ENCODE measurements at regions not wholly inside any gene's neighbourhood (a gene's known extent, or its start where the extent isn't known, plus 50 kb on each side); places are given as distances from the start of the nearest gene placed in this dataset.

DNA sequence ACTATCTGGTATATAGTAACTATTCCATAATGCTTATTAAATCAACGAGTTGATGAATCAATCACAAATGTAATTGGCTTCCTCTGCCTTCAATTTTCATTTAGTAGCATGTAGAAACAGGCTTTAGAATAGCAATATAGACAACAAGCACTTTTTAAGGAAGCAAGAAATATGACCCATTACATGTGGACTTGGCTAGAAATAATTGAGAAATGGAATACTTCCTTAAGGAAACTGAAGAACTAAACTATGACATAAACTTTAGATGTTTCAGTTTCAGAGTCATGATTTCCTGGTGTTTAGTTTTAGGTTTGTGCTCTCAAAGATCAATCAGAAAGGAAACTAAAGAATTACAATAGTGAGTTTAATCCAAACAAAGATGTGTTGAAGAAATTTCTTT, 443.8 kb downstream of the MBD2 start:
- no peak for TF ChIP-seq CTCF (IDR thresholded peaks at IDR 0.05; ENCODE audit: borderline replicate concordance, insufficient read depth, low read depth, low read length)
- H3K4me3 ChIP-seq (ENCODE audit: low read depth, low read length): no peak overlapping the region

DNA sequence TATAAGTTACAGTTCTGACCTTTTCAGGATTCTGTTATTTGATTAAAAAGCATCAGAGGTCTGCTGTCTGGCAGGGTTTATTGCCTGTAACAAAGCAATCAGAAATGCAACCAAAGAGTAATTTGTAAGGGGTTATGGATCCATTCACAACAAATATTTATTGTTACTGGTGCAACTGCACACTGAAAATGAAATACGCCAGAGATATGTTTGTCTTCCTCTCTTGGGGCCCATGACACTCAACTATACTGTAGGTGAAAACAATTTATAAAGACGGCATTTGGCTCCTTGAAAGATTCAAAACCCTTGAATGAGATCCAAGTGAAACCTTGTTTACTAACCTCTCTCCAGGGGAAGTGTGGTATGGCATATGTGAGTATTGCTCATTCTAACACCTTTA, 452.2 kb downstream of the MBD2 start:
- TF ChIP-seq CTCF (IDR thresholded peaks at IDR 0.05; ENCODE audit: borderline replicate concordance, insufficient read depth, low read depth, low read length): no peak
- H3K4me3 ChIP-seq (ENCODE audit: low read depth, low read length): no peak overlapping the region

GRCh38 chr18:53771664-53772063, 452.8 kb downstream of the MBD2 start:
- no peak for TF ChIP-seq CTCF (IDR thresholded peaks at IDR 0.05; ENCODE audit: borderline replicate concordance, insufficient read depth, low read depth, low read length)
- no peak overlapping the region for H3K4me3 ChIP-seq (ENCODE audit: low read depth, low read length)

GRCh38 chr18:53765211-53765610, 459.3 kb downstream of the MBD2 start:
- no peak for TF ChIP-seq CTCF (IDR thresholded peaks at IDR 0.05; ENCODE audit: borderline replicate concordance, insufficient read depth, low read depth, low read length)
- H3K4me3 ChIP-seq (ENCODE audit: low read depth, low read length): no peak overlapping the region

DNA sequence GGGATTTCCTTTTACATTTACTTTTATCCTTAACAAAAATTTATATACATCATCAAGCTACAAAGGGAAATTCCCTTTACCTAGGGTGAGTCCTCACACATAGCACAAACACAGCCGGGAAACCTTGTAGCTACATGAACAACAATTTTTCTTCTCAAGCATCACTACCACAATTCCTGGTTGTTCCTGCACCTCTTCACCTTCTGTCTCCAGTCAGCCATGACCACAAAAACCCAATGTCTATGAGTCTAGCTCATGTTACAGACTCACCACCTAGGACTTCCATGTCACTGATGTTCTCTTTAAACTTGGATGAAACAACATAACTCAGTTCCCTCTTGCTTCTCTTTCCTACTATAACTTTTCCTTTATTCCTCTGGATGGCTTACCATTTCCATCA, 460.4 kb downstream of the MBD2 start:
- TF ChIP-seq CTCF (IDR thresholded peaks at IDR 0.05; ENCODE audit: borderline replicate concordance, insufficient read depth, low read depth, low read length): no peak
- H3K4me3 ChIP-seq (ENCODE audit: low read depth, low read length): no peak overlapping the region

GRCh38 chr18:53757328-53757727, 467.1 kb downstream of the MBD2 start:
- no peak for TF ChIP-seq CTCF (IDR thresholded peaks at IDR 0.05; ENCODE audit: borderline replicate concordance, insufficient read depth, low read depth, low read length)
- H3K4me3 ChIP-seq (ENCODE audit: low read depth, low read length): no peak overlapping the region

GRCh38 chr18:53756610-53756972, 467.9 kb downstream of the MBD2 start:
- no peak for TF ChIP-seq CTCF (IDR thresholded peaks at IDR 0.05; ENCODE audit: borderline replicate concordance, insufficient read depth, low read depth, low read length)
- no peak overlapping the region for H3K4me3 ChIP-seq (ENCODE audit: low read depth, low read length)
